CD4-positive, alpha-beta T cell treated with Interleukin-1 beta for 1 hour (primary cell): ENCODE measurements at regions not wholly inside any gene's neighbourhood (a gene's known extent, or its start where the extent isn't known, plus 50 kb on each side); places are given as distances from the start of the nearest gene placed in this dataset.
"Not testable (repeated sequence)": the region's sequence is repeated elsewhere in the genome, so short reads cannot be mapped to it uniquely, and the experiment has no call there.

Source experiments
- DNase-seq, 2 donors: peaks; one replicate each; pipeline ENCODE4 v3.0.0-alpha.2; 2020 to 2022

DNA sequence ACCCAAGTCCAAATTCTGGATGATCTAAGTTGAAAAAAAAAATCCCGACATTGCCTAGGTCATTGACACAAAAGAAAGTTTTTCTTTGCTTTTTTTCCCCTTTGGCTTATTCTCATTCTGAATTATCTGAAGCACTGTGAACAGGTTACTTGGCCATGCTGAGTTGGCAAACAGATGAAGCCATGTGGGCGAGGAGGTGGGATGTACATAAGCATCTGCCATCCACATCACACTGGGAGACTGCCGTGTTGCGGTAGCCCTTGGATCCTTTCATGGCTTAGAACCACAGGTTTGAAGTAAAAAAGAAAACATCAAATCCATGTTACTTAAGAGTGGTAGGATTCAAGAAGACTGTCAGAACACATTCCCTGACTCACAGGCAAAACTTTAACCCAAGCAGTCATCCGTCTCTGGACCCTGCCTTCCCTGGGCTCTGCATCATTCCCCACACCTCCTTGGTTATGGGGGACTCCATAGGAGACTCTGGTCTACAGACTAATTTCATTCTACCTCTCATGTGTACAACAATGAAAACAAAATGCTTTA lies 242.5 kb upstream of the SERP2 start:
- DNase-seq = no peak

DNA sequence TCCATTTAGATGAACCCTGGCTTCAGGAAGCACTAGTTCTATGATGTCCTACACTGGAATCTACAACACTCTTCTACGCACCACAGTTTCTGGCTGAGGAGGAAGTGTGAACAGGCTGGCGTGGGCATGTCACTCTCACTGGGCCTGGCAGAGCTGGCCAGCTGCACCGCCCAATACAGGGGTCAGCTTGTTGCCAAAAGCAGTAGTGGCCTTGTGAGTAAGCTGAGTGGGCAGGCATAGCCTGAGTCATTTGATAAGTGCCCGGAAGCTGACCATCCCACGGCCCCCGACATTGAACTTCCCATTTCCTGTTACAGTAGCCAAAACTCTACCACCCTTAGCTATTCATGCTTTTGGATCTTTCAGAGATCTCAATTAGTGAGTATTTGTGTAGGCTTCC lies 240.9 kb upstream of the SERP2 start:
- DNase-seq = peak in 1 of 2 donors; percentile 46

DNA sequence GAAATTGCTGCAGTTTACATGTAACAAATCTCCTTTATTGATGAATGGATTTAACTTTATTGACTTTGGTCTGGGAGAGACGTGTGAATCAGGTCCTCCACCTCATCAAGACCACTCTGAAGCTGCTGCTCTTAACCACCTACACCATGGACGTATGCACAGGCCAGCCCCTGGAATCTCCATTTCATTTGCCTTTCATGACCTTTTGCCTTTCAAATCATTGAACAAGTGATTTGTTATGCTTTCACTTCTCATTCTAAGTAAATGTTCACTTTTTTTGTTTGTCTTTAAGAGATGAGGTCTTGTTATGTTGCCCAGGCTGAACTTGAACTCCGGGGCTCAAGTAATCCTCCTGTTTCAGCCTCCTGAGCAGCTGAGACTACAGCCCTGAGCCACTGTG lies 240.0 kb upstream of the SERP2 start:
- no peak for DNase-seq

DNA sequence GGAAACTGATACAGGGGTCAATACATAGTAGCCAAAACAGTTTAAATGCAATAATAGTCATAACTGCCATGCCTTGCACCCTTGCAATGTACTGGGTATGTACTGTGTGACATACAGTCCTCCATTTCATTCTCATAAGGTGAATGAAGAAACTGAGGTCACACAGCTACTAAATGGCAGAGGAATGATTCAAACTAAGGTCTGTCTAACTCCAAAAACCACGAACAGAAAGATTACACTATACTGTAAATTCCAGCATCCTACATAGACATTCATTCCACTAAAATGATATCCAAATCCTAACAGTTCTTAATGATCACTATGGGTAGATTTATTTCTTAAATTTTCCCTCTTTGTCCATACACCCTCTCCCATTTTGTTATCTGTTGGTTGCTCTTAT lies 238.1 kb upstream of the SERP2 start:
- DNase-seq = no peak

DNA sequence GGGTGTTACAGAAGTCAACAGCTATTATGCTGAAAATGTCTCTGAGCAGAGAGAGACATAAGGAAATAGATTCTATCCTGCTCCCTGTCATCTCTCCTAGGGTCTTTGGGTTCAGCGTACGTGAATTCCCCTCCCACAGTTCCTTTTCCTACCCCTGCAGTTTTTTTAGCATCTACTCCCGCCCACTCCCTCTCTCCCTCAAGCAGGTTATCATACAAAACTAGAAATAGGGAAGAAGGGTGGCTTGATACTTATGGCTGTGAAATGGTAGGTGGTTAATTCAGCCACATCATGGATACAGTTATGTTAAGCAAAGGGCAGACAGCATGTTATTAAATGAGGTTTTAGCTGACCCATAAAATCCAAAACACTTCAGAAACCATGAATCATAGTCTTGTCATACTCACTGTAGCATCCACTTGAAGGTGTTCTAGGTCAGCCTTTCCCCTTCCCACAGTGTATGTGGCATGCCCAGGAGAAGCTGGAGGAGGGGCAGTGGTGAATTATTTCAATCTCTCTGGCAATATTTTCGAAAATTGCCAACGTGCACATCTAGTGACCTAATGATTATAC lies 236.8 kb upstream of the SERP2 start:
- DNase-seq = no peak

DNA sequence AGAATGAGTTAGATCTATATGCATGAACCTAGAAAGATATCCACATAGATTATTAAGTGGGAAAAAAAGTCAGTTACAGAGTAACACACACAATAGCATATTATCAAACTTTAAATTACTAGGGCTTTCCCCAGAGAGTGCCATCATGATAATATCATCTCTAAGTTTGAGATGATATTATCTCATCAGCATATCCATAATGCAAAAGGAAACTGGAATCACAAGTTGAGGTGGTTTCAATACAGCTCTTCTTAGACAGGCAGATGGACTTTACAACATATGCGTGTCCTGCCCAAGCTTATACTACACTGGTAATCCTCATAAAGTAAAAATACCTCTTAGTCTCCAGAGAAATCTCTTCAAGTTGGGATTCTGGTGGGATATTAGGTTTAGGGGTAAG lies 236.2 kb upstream of the SERP2 start:
- DNase-seq = no peak

DNA sequence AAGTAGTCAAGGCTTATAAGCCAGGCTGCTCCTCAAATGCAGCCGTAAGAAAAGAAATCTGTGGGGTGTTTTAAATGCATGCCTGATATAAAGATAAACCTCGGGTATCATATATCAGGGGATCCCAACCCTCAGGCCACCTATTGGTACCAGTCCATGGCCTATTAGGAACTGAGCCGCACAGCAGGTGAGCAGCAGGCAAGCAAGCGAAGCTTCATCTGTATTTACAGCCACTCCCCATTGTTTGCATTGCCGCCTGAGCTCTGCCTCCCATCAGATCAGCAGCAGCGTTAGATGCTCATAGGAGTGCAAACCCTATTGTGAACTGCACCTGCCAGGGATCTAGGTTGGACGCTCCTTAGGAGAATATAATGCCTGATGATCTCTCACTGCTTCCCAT lies 233.5 kb upstream of the SERP2 start:
- DNase-seq = no peak

DNA sequence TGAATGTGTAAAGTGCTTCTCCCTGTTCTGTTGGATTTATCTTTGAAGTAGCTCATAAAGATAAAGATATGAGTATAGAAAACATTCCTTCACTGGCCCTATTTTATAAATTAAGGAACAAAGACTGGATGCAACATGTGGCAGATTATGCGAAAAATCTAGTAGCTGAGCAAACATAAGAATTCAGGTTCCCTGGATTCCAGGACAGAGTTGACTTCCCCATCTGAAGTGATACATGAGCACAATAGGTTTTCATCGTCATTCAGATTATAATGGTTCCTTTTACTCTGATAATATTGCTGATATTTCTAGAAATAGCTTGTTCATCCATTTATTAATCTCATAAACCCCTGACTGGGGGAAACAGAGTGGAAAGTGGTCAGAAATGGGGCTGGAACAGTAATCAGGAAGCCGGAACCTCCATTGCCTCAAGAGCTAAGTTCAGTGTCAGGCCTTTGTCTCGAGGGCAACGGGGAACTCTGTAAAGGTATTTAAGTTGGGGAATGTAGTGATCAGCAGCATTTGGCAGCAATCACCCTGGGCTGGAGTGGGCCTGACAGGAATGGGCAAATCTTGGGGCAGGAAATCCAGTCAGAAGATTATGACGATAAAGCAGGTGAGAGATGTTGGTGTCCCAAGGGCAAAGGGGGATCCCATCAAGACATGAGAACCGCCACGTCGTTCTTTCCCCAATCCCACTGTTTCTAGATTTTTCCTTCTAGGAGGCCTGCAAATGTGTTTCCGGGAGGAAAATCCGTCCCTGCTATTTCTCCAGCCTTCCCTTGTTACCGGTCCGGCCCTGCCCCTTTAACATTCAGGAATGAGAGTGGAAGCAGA lies 232.5 kb upstream of the SERP2 start:
- DNase-seq = peak in 1 of 2 donors; percentile 11

DNA sequence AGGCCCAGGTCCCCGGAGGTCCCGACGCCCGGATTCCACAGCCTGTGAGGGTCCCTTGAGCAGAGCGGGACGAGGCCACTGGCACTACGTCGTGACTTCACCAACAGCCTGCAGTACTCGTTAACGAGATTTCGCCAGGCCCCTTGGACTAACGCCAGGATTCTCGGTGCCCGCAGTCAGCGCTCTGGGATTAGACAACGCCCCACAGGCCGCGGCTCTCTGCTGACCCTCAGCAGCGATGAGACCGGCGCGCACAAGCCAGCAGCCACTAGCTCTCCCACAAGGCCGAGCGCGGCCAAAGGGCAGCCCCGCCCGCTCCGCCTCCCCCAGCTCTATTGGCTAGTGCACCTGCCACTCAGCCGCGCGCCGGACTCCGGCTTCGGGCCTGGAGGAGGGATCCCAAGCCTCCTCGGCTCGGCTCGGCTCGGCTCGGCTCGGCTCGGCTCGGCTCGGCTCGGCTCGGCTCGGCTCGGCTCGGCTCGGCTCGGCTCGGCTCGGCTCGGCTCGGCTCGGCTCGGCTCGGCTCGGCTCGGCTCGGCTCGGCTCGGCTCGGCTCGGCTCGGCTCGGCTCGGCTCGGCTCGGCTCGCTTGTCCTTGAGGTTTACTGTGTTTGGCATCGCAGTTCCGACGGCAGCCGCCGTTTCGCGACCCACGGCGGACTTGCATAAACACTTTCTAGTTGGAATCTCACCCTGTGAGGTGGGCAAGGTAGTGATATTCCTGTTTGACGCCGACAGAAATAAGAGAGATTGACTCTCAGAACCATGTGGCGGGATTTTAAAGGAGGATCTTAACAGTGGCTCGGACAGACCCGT lies 231.7 kb upstream of the SERP2 start:
- DNase-seq = peak; percentile 95

DNA sequence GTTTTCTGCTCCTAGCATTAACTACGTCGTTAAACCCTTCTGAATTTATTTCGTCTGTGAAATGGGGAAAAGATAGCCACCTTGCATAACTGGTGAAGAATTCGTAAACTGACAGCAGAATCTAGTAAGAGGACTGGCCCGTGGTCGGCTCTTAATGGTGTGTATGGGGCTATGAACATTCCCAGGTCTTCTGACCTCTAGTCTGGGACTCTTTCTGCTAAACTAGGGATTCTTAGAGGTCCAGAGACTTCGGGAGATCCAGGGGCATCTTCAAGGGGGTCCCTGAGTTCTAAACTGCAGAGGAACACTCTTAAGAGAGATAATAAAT lies 231.1 kb upstream of the SERP2 start:
- DNase-seq = no peak

DNA sequence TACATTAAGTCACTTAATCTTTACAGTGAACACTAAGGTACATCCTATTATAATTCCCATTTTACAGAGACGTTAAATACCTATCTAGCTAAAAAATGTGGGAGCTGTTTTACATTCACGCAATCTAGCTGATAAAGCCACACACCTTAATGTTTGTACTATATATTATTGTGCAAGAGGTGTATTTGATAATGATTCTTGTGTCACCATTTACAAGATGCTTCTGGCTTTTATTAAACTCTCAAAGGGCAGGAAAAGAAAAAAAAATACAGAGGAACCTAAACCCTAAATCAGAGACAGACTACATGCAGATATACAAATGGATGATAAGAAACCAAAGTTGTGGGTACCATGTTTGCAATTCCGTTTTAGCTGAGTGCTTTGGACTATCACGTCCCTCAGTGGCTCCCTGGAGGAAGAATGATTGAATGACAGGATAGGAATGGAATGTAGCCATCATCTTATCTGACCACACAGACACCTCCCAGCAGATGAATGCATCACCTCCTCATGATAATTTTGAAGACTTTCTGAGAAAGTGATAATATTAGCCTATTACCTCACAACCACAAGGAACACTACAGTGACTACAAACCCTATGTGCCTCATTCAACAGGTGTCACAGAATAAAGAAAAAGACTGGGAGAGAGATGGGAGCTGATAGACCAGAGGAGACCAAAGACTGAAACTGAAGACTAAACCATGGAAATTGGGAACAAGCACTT lies 230.5 kb upstream of the SERP2 start:
- DNase-seq = no peak

DNA sequence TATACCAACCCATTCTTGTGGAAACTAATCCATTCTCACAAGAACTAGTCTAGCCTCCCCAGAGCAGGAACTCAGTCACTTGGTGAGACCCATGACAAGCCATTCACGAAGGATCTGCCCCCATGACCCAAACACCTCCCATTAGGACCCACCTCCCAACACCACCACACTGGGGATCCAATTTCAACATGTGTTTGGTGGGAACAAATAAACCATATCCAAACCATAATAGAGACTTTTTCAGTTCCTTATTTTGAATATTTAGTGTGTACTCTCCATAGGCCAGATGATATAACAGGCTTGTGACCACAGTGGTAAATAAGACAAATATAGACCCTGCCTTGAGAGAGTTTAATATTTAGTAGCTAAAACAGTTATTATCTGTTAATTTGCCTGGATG lies 227.5 kb upstream of the SERP2 start:
- DNase-seq = no peak

DNA sequence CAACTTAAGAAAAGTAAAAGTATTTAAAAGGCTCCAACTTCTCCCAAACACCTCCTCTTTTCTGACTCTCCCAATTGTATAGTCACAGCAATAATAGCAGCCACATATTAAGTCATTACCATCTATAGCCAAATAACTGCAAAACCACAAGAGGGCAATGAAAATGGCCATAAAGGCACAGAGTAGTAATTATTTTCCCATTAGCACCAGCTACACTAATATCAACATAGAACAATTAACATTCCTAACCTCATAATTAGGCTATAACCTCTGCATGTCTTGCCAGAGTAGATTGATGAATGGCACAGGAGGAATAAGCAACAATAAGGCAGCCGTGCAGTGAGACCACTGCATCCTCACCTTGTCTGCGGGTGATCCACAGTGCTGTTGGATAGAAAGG lies 226.4 kb upstream of the SERP2 start:
- DNase-seq = no peak

DNA sequence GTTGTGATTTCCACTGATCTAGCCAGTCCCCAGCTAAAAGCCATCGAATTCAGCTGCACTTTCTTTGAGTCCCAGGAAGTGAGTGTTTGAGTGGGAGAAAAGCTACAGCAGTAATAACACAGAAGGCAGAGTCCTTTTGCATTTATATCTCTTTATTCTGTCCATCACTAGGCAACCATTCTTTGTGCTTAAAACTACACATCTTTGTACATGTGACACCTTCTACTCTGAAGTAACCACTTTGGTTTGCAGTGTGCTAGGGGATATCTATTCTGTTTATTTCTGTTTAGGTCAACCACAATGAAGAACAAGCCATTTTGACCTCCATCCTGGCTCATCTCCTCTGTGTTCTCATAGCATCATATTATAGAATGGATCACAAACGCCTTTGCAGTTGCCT lies 226.0 kb upstream of the SERP2 start:
- no peak for DNase-seq

DNA sequence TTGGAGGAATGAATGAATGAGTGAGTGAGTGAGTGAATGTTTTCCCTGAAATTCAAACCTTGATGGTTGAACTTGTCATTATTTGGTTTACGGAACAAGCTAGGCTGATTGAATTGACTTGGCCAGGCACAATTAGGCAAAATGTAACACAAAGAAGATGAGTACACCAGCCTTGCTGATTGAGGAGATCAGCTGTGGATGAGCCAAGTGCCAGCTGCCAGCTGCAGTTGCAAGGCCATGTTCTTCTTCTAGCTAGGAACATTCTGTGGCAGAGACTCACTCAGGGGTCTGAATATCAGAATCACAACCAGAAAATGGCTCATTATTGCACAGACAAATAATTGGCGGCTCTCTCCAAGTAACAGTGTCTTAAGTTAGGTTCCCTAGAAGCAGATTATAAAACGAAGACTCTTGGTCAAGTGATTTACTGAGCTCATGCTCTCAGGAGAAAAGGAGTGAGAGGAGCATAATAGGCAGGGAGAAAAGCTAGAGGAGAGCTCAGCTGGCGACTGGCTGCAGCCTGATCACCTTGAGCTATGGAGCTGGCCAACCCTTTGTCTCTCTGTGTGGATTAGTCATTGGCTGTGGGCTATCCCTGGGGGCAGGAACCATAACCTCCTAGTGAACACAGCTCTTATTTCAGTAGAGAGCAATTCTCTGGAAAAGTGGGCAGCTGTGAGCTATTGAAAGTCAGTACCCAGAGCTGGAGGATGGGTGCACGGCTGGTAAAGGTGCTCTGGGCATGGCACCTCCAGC lies 225.3 kb upstream of the SERP2 start:
- no peak for DNase-seq

DNA sequence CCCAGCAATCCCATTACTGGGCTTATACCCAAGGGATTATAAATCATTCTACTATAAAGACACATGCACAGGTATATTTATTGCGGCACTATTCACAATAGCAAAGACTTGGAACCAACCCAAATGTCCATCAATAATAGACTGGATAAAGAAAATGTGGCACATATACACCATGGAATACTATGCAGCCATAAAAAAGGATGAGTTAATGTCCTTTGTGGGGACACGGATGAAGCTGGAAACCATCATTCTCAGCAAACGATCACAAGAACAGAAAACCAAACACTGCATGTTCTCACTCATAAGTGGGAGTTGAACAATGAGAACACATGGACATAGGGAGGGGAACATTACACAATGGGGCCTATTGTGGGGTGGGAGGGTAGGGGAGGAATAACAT lies 224.4 kb upstream of the SERP2 start:
- DNase-seq = not testable (repeated sequence)

DNA sequence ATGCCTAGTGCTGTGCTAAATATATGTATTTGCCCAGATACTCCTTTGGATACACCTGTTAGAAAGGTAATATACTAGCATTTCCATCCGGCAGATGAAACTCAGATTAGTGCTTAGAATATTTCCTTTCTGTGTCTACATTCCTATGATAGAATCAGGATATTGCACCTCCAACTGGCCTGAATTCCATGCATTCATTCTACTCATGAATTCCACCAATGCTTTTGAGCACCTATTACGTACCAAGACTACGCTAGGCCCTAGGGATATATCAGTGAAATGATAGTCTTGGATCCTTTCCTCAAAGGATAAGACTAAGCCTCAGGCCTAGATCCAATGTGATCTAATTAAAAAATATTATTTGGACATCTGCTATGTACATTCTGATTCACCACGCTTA lies 223.8 kb upstream of the SERP2 start:
- DNase-seq = no peak

DNA sequence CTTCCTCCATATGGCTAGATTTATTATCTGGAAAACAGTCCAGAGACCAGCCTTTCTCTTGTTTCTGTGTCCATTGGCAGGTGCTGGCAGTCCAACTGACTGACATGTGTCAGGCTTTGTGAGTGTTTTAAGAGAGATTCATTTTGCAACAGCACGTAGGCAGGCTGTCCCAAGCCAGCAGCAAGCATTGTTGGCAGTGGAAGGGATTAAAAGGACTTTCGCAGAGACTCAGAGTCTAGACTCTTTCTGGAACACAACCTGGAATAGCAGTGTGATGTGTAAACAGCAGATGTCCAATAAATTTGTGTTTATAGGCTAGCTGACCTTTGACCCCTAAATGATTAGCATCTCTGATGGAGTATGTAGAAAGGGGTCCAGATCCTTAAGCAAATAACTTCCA lies 222.2 kb upstream of the SERP2 start:
- DNase-seq = no peak

DNA sequence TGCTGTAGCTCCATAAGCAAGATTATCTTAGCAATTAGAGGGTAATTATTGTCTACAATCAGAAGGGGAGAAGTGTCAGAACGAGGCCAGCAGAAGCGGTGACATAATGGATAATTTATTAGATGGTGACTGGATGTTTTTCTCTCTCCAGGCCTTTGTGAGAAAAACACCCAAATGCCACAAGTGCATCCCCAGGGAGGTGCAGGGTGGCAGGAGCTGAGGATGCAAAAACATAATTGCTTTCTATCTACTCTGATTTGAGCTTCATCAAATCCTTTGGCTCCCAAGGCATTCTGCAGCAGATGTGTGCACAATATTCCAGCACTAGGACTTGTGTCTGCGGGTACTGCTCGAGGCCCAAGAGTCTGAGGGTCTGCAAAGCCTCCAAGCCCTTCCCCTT lies 220.1 kb upstream of the SERP2 start:
- no peak for DNase-seq

DNA sequence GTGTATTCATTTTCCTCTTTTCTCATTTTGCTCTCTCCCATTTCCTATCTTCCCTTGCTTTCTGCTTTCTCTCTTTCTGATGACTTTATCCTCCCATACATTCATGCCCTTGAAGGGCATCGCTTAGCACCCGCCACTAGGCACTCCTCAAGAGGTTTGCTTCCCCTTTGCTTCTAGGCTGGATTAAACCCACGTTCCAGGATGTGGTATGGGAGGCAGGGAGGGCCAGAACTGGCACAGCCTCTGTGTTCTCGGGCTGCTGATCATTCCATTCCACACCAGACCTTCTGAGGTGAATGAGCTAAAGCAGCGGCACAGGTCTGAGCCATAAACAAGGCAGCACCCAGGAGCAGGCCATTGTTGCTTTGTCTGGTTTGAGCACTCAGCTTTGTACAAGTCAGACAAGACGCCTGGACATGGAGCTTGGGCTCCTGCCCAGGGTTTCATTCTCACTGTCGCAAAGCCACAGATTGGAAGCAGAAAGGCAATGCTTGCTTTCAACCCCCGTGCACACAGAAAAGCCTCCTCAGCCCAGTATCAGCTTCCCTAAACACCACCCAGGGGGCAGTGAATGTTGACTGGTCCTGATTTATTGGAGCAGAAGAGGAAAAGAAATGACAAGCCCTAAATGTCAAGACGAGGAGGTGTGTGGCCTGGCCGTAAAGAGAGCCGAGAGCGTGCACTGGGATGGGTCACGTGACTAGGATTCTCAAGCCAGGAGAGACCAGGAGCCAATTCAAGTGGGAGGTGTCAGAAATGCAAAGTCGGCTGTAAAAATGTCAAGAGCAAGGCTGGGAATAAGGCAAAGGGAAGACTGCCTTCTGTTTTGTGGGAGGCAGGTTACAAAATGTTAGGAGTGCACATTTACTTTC lies 218.0 kb upstream of the SERP2 start:
- no peak for DNase-seq

DNA sequence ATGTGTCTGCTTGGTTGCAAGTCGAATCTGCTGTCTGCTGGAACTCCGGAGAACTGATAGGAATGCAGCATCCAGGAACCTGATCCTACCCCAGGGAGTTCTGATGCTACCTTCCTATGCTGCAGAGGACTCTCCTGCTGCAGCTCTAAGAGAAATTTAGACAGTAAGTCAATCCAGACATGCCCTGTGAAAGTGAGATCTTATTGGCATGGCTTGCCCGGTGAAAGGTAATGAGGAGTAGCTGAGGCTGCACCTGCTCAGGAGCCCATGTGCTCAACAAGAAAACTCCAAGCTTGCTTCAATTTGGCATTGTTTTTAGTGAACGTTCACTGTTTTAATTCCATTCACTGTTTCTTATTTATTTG lies 217.3 kb upstream of the SERP2 start:
- DNase-seq = no peak
